ENCODE measurements at regions not wholly inside any gene's neighbourhood (a gene's known extent, or its start where the extent isn't known, plus 50 kb on each side); places are given as distances from the start of the nearest gene placed in this dataset.

DNA sequence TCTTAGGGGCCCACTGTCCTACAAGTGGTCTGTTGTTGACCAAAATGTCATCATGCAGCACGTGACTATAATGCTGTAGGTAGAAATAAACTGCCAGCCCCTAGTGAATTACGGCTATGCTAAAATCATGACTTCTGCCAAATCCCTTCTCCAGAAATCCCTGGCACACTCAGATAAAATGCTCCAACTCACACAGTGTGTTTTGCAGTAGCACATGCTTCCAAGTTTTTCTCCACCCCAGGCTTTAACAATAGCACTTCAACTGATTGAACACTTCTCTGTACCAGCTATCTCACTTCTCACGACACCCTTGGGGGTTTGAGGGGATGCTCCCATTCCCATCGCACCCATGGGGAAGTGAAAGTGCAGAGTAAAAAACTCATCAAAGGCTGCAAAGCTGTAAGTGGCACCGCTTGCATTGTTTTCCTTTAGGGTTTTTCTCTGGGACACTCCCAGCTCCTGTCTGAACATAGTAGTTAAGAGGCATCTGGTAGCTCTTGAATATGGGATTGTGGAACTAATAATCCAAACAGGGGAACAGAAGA is 151.0 kb upstream of the SLC24A2 start:
- in situ Hi-C loops (cut with HindIII; ENCODE audit: low pct_unique_long_range_greater_than_20kb, low sequenced_read_pairs): no loop called here
- no peak for DNase-seq (ENCODE audit: low read depth in 1 of 2, low spot score in 1 of 2)
- no peak for TF ChIP-seq JUND (IDR thresholded peaks at IDR 0.05; ENCODE audit: low read depth)

DNA sequence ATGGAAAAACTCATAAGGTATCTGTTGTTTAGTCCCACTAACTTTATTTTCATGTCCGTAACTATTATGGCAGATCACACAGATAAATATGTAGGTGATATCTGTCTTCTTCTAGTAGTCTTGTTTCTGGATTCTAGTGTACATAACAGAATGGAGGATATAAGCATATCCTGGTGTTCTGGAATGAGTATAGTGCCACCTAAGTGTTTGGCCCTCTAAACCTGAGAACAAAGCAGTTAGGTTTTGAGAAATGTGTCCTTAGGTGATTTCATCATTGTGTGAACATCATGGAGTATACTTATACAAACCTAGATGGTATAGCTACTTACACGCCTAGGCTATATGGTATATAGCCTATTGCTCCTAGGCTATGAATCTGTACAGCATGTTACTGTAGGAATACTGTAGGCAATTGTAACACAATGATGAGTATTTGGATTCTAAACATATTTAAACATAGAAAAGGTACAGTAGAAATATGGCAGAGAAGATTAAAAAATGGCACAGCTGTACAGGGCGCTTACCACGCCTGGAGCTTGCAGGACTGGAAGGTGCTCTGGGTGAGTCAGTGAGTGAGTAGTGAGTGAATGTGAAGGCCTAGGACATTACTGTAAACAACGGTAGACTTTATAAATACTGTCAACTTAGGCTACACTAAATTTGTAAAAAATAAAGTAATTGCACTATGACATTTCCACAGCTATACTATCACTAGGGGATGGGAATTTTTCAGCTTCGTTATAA is 150.3 kb upstream of the SLC24A2 start:
- no peak for TF ChIP-seq JUND (IDR thresholded peaks at IDR 0.05; ENCODE audit: low read depth)
- no peak for DNase-seq (ENCODE audit: low read depth in 1 of 2, low spot score in 1 of 2)
- in situ Hi-C loops (cut with HindIII; ENCODE audit: low pct_unique_long_range_greater_than_20kb, low sequenced_read_pairs): no loop called here

DNA sequence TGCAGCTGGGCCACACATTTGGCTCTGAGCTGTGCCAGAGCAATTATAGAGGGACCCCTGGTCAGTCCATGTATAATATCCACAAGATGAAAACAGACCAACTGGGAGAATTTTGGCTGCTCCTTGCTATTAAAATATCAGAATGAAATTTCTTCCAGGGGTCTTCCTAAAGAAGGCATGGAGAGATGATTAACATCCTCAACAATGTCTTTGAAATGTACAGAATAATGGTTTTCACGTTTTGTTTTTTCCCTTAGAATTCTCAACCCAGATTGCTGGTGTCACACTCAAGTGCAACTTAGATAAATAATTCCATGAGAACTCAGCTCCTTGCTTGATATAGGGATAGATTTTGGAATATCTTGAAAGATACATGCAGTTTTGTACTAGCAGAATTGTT is 148.3 kb upstream of the SLC24A2 start:
- DNase-seq (ENCODE audit: low read depth in 1 of 2, low spot score in 1 of 2): no peak
- TF ChIP-seq JUND (IDR thresholded peaks at IDR 0.05; ENCODE audit: low read depth): no peak
- in situ Hi-C loops (cut with HindIII; ENCODE audit: low pct_unique_long_range_greater_than_20kb, low sequenced_read_pairs): no loop called here

- no peak for DNase-seq (ENCODE audit: low read depth in 1 of 2, low spot score in 1 of 2)
- in situ Hi-C loops (cut with HindIII; ENCODE audit: low pct_unique_long_range_greater_than_20kb, low sequenced_read_pairs): no loop called here
- TF ChIP-seq JUND (IDR thresholded peaks at IDR 0.05; ENCODE audit: low read depth): no peak
These were observed 147.8 kb upstream of the SLC24A2 start for GRCh38 chr9:19936598-19936997.

GRCh38 chr9:19935422-19935821 is 146.6 kb upstream of the SLC24A2 start:
- TF ChIP-seq JUND (IDR thresholded peaks at IDR 0.05; ENCODE audit: low read depth): no peak
- in situ Hi-C loops (cut with HindIII; ENCODE audit: low pct_unique_long_range_greater_than_20kb, low sequenced_read_pairs): no loop called here
- DNase-seq (ENCODE audit: low read depth in 1 of 2, low spot score in 1 of 2): peak in 1 of 2 experiments; percentile 5

GRCh38 chr9:19934301-19934871 is 145.5 kb upstream of the SLC24A2 start:
- TF ChIP-seq JUND (IDR thresholded peaks at IDR 0.05; ENCODE audit: low read depth): no peak
- in situ Hi-C loops (cut with HindIII; ENCODE audit: low pct_unique_long_range_greater_than_20kb, low sequenced_read_pairs): no loop called here
- no peak for DNase-seq (ENCODE audit: low read depth in 1 of 2, low spot score in 1 of 2)

GRCh38 chr9:19931098-19931890 is 142.5 kb upstream of the SLC24A2 start:
- DNase-seq (ENCODE audit: low read depth in 1 of 2, low spot score in 1 of 2): no peak
- in situ Hi-C loops (cut with HindIII; ENCODE audit: low pct_unique_long_range_greater_than_20kb, low sequenced_read_pairs): no loop called here
- TF ChIP-seq JUND (IDR thresholded peaks at IDR 0.05; ENCODE audit: low read depth): no peak

DNA sequence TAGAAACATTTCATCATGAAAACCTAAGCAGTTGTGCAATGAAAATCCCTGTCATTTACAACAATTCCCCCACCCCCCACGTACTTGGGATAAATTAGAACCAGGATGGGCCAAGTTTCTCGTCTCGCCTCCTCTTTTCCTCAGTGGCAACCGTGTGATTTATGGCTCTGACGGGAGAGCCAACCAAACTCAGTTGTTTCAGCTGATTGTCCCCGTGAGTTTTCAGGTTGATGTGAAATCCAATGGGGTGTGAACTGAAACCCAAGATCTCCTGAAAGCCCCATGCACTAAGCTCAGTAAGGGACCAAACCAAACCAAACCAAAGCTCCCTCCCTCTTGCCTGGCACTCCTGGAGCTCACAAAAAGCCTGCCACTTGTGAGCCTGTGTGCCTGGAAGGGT is 138.7 kb upstream of the SLC24A2 start:
- no peak for TF ChIP-seq JUND (IDR thresholded peaks at IDR 0.05; ENCODE audit: low read depth)
- in situ Hi-C loops (cut with HindIII; ENCODE audit: low pct_unique_long_range_greater_than_20kb, low sequenced_read_pairs): no loop called here
- DNase-seq (ENCODE audit: low read depth in 1 of 2, low spot score in 1 of 2): no peak

DNA sequence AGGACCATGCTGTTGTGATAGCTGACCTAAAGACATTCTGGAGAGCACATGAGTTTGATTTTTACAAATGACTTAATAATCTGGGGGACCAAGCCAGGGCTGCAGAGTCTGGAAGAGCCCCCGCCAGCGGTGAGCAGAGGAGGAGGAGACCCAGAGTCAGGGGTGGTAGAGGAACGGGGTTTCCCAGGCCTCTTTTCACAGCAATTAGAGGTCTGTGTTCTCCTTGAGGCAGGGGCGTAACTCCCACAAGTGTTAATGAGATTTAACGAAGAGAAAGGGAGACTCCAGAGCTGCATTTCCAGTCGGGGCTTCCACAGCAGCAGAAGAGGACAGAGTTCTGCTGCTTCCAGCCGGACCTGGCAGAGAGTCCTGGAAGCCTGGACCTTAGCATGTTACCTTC is 137.9 kb upstream of the SLC24A2 start:
- no peak for DNase-seq (ENCODE audit: low read depth in 1 of 2, low spot score in 1 of 2)
- no peak for TF ChIP-seq JUND (IDR thresholded peaks at IDR 0.05; ENCODE audit: low read depth)
- in situ Hi-C loops (cut with HindIII; ENCODE audit: low pct_unique_long_range_greater_than_20kb, low sequenced_read_pairs): no loop called here

- peak; percentile 55 to 78 for DNase-seq (ENCODE audit: low read depth in 1 of 2, low spot score in 1 of 2)
- in situ Hi-C loops (cut with HindIII; ENCODE audit: low pct_unique_long_range_greater_than_20kb, low sequenced_read_pairs): no loop called here
- TF ChIP-seq JUND (IDR thresholded peaks at IDR 0.05; ENCODE audit: low read depth): no peak
These were observed 137.1 kb upstream of the SLC24A2 start for GRCh38 chr9:19925674-19926503.

DNA sequence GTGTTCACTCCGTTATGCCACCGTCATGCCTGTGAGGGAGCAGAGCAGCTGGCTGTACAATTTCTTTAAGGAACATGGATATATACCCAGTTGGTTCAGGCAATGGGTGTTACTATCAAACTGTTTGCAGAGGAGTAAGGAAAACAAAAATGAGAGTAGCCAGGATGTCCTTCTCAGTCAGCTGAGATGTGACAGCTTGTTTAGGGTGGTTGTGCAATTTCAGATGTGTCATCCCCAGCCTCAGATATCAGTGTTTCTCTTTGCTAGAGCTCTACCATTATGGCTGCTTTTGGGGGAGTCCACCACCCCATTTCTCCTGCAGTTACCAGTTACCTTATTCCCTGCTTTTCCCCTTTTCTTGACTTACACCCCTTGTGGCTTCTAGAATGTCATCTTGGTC is 135.2 kb upstream of the SLC24A2 start:
- DNase-seq (ENCODE audit: low read depth in 1 of 2, low spot score in 1 of 2): no peak
- in situ Hi-C loops (cut with HindIII; ENCODE audit: low pct_unique_long_range_greater_than_20kb, low sequenced_read_pairs): no loop called here
- no peak for TF ChIP-seq JUND (IDR thresholded peaks at IDR 0.05; ENCODE audit: low read depth)

GRCh38 chr9:19922476-19923118 is 133.8 kb upstream of the SLC24A2 start:
- DNase-seq (ENCODE audit: low read depth in 1 of 2, low spot score in 1 of 2): peak; percentile 22 to 73
- no peak for TF ChIP-seq JUND (IDR thresholded peaks at IDR 0.05; ENCODE audit: low read depth)
- in situ Hi-C loops (cut with HindIII; ENCODE audit: low pct_unique_long_range_greater_than_20kb, low sequenced_read_pairs): no loop called here
